ENCODE measurements at regions not wholly inside any gene's neighbourhood (a gene's known extent, or its start where the extent isn't known, plus 50 kb on each side); places are given as distances from the start of the nearest gene placed in this dataset.

DNA sequence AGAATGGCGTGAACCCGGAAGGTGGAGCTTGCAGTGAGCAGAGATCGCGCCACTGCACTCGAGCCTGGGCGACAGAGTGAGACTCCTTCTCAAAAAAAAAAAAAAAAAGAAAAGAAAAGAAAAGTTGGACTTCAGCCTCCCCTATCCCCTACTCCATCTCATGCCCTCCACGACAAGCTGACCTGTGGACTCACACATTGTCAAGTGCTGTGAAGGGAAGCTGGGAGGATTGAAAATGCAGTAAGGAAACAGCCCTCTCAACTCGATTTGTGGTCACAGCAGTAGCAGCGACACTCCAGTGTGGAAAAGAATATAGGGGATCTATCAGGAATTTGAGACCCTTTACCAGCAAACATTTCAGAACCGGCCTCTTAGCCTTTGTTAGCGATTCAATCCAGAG lies 103.6 kb upstream of the SVIL start:
- H3K27ac ChIP-seq: no peak overlapping the region
- TF ChIP-seq CTCF (IDR thresholded peaks at IDR 0.05): no peak
- no peak for TF ChIP-seq ZFX (IDR thresholded peaks at IDR 0.05; ENCODE audit: borderline replicate concordance)

DNA sequence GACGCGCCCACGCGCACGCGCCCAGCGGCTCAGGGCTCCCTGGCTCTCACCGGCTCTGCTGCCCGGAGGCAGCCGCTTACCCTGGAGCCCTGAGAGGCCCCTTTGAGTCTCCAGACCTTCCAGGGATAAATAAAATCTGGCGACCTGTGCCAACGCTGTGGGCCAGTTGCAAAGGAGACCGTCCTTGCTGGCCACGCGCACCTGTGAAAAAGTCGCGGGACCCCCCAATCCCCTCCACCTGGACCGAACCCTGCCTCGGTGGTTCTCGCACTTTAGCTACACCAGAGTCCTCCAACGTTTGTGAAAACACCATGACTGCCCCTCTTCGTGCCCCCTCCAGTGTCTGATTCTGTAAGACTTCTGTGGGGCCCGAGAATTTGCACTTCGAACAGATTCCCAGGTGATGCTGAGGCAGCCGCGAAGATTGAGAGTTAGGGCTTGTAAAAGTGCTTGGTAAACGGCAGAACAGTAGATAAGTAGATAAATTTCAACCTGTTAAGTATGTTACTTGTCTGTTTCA lies 102.4 kb upstream of the SVIL start:
- no peak overlapping the region for H3K27ac ChIP-seq
- TF ChIP-seq CTCF (IDR thresholded peaks at IDR 0.05) (no peak), ZFX (IDR thresholded peaks at IDR 0.05; ENCODE audit: borderline replicate concordance) (no peak)

- TF ChIP-seq CTCF (IDR thresholded peaks at IDR 0.05) (no peak), ZFX (IDR thresholded peaks at IDR 0.05; ENCODE audit: borderline replicate concordance) (no peak)
- H3K27ac ChIP-seq: peak overlapping the region; percentile 40
Observed at GRCh38 chr10:29736366-29737073, 101.7 kb upstream of the SVIL start.

- TF ChIP-seq CTCF (IDR thresholded peaks at IDR 0.05) (peak; percentile 97), ZFX (IDR thresholded peaks at IDR 0.05; ENCODE audit: borderline replicate concordance) (no peak)
- H3K27ac ChIP-seq: peak overlapping the region; percentile 40
Observed at GRCh38 chr10:29735628-29736365, 101.0 kb upstream of the SVIL start.

GRCh38 chr10:29734962-29735627 lies 100.3 kb upstream of the SVIL start:
- peak overlapping the region; percentile 40 for H3K27ac ChIP-seq
- TF ChIP-seq CTCF (IDR thresholded peaks at IDR 0.05): no peak
- TF ChIP-seq ZFX (IDR thresholded peaks at IDR 0.05; ENCODE audit: borderline replicate concordance): no peak

DNA sequence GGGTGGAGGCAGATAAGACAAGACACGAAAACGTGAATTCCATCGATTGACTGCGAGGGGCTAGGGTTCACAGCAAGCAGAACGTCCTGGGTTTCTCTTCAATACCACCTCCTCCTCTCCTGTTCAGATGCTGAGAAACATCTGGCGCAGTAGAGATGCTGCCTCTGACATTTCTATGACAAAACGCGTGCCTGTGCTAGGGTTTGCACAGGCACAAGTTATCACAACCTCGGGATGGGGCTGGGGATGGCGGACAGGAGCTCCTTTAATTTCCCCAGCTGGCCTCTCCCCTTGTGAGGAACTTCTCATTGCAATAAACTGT lies 99.8 kb upstream of the SVIL start:
- no peak overlapping the region for H3K27ac ChIP-seq
- no peak for TF ChIP-seq ZFX (IDR thresholded peaks at IDR 0.05; ENCODE audit: borderline replicate concordance)
- no peak for TF ChIP-seq CTCF (IDR thresholded peaks at IDR 0.05)
